HepG2 (cell line): ENCODE measurements at regions not wholly inside any gene's neighbourhood (a gene's known extent, or its start where the extent isn't known, plus 50 kb on each side); places are given as distances from the start of the nearest gene placed in this dataset.

Experiments used
- ATAC-seq: fragments of 200-7000 bp; cut with Tn5 transposase; 3 replicates; pipeline ENCODE4 v1.9.1; 2020; ENCODE audit warnings: mild to moderate bottlenecking, moderate library complexity
- BruUV-seq: library from RNA; stranded (reverse); fragments of 400-500 nt; replicated peaks from 2 replicates; lab custom pipeline; 2021; lab: Mats Ljungman, UMichigan
- CTCF ChIA-PET: fragments of 300-600 bp; formaldehyde crosslinking; extraction: SDS; loops from one replicate; lab custom pipeline; 2021; ENCODE audit warnings: low total read pairs, inconsistent platforms, low intra/inter-chr PET ratio; lab: Yijun Ruan, JAX
- POLR2A ChIA-PET: fragments of 350-600 bp; sonication (Branson Sonifier 250); formaldehyde crosslinking; loops from one replicate; lab custom pipeline; 2020; ENCODE audit warnings: antibody characterized with exemption, inconsistent platforms; lab: Yijun Ruan, JAX
- DNase-seq: peaks from one replicate; pipeline ENCODE4 v3.0.0-alpha.2; 2015; ENCODE audit warnings: low spot score
- FAIRE-seq: peaks from 3 replicates; lab custom pipeline; 2011; peaks lifted over from hg19 to GRCh38; lab: Jason Lieb, UNC
- H2AFZ ChIP-seq: one replicate; pipeline ENCODE4 v1.6.1; 2011; ENCODE audit warnings: low read length, inconsistent platforms
- H3K27ac ChIP-seq: fragments of 300-600 bp; 3 replicates; pipeline ENCODE4 v1.8.0; 2011; ENCODE audit warnings: mixed run types, mild to moderate bottlenecking, mixed read lengths, low read length, inconsistent platforms; ENCODE audit not compliant: insufficient read depth; ENCODE audit errors: extremely low read length
- H3K27me3 ChIP-seq, 2 experiments: fragments of 200-600 bp in 1 of 2; 2 replicates in 1 of 2; 3 replicates in 1 of 2; pipeline versions ENCODE4 v1.6.0 to v1.8.0; 2011; ENCODE audit warnings: low read length in 2 of 2, mild to moderate bottlenecking in 2 of 2, moderate library complexity in 2 of 2, inconsistent platforms in 1 of 2; ENCODE audit not compliant: insufficient read depth in 2 of 2, control insufficient read depth in 1 of 2
- H3K36me3 ChIP-seq, 2 experiments: fragments of 200-600 bp in 1 of 2; replicated peaks in 1 of 2; 2 replicates in 1 of 2; 3 replicates in 1 of 2; pipeline versions ENCODE4 v1.5.1 to v1.8.0; 2011; ENCODE audit warnings: low read length in 2 of 2, inconsistent platforms in 1 of 2; ENCODE audit not compliant: insufficient read depth in 2 of 2, control insufficient read depth in 1 of 2
- H3K4me1 ChIP-seq: 2 replicates; pipeline ENCODE4 v1.5.1; 2012; ENCODE audit warnings: low read length, inconsistent platforms; ENCODE audit not compliant: insufficient read depth
- H3K4me2 ChIP-seq: 2 replicates; pipeline ENCODE4 v1.6.0; 2011; ENCODE audit warnings: low read depth, low read length, inconsistent platforms
- H3K4me3 ChIP-seq, 3 experiments: fragments of 200-600 bp in 1 of 3; sonication (generic), shearing (Covaris generic) in 1 of 3; replicated peaks in 1 of 3; 2 replicates each; pipeline ENCODE4 v1.5.1; 2011 to 2016; ENCODE audit warnings: low read length in 3 of 3, inconsistent platforms in 2 of 3, low read depth in 2 of 3, mild to moderate bottlenecking in 2 of 3, control low read depth in 1 of 3, mixed read lengths in 1 of 3; ENCODE audit not compliant: insufficient read depth in 1 of 3
- H3K79me2 ChIP-seq: one replicate; pipeline ENCODE4 v1.6.1; 2011; ENCODE audit warnings: low read length, inconsistent platforms; ENCODE audit not compliant: insufficient read depth
- H3K9ac ChIP-seq: 2 replicates; pipeline ENCODE4 v1.6.0; 2011; ENCODE audit warnings: mild to moderate bottlenecking, low read depth, low read length, inconsistent platforms; ENCODE audit not compliant: insufficient read depth
- H3K9me3 ChIP-seq: 2 replicates; pipeline ENCODE4 v1.5.1; 2012; ENCODE audit warnings: mild to moderate bottlenecking, low read length
- H4K20me1 ChIP-seq: 2 replicates; pipeline ENCODE4 v1.6.0; 2011; ENCODE audit warnings: inconsistent platforms, mild to moderate bottlenecking, low read length, moderate library complexity; ENCODE audit not compliant: insufficient read depth
- HHEX ChIP-seq: IDR thresholded peaks from 2 replicates; pipeline ENCODE4 v1.6.1; 2016; ENCODE audit warnings: control low read depth
- HNRNPUL1 ChIP-seq: fragments of 200-400 bp; formaldehyde crosslinking; IDR thresholded peaks from 2 replicates; pipeline ENCODE4 v1.6.1; 2017; ENCODE audit warnings: low read depth, mild to moderate bottlenecking, low read length, moderate library complexity
- MNT ChIP-seq: fragments of 450-650 bp; IDR thresholded peaks from 2 replicates; pipeline ENCODE4 v1.6.1; 2016
- MTA3 ChIP-seq: sonication (generic); formaldehyde crosslinking; IDR thresholded peaks from 2 replicates; pipeline ENCODE4 v1.4.0; 2020; ENCODE audit warnings: missing genetic modification reagents
- NFE2L2 ChIP-seq: fragments of 150-350 bp; IDR thresholded peaks from 2 replicates; pipeline ENCODE4 v1.6.1; 2014; ENCODE audit warnings: low read length
- PLRG1 ChIP-seq: fragments of 450-650 bp; conservative IDR thresholded peaks from 2 replicates; pipeline ENCODE4 v1.6.1; 2016
- ZNF484 ChIP-seq: sonication (generic); formaldehyde crosslinking; IDR thresholded peaks from 2 replicates; pipeline ENCODE4 v1.5.1; 2020; ENCODE audit warnings: mild to moderate bottlenecking, low read depth, missing genetic modification reagents, borderline replicate concordance
- ZNF501 ChIP-seq: sonication (generic); formaldehyde crosslinking; IDR thresholded peaks from 2 replicates; pipeline ENCODE4 v1.5.1; 2020; ENCODE audit warnings: mild to moderate bottlenecking, moderate library complexity, missing genetic modification reagents
- ZNF512B ChIP-seq: sonication (generic); formaldehyde crosslinking; IDR thresholded peaks from 2 replicates; pipeline ENCODE4 v1.5.1; 2020; ENCODE audit warnings: missing genetic modification reagents, mild to moderate bottlenecking, borderline replicate concordance
- ZSCAN29 ChIP-seq: sonication (generic); formaldehyde crosslinking; conservative IDR thresholded peaks from 2 replicates; pipeline ENCODE4 v1.4.0; 2020; ENCODE audit warnings: mild to moderate bottlenecking, missing genetic modification reagents
- WGBS: methylation state at CpG from one replicate; pipeline ENCODE4 v1.1.6; 2017; ENCODE audit warnings: low lambda C conversion rate; 5-methylcytosine and 5-hydroxymethylcytosine counted together
- in situ Hi-C: cut with HindIII; loops from 2 replicates; pipeline ENCODE4 v1.10.0; 2017; ENCODE audit warnings: low pct_unique_long_range_greater_than_20kb; ENCODE audit not compliant: extremely low pct_ligation_motif_present
- intact Hi-C: fragments of 100-400 bp; cut with micrococcal nuclease; formaldehyde crosslinking; loops from one replicate; pipeline ENCODE4 v1.10.0; 2022; ENCODE audit not compliant: unreplicated experiment

DNA sequence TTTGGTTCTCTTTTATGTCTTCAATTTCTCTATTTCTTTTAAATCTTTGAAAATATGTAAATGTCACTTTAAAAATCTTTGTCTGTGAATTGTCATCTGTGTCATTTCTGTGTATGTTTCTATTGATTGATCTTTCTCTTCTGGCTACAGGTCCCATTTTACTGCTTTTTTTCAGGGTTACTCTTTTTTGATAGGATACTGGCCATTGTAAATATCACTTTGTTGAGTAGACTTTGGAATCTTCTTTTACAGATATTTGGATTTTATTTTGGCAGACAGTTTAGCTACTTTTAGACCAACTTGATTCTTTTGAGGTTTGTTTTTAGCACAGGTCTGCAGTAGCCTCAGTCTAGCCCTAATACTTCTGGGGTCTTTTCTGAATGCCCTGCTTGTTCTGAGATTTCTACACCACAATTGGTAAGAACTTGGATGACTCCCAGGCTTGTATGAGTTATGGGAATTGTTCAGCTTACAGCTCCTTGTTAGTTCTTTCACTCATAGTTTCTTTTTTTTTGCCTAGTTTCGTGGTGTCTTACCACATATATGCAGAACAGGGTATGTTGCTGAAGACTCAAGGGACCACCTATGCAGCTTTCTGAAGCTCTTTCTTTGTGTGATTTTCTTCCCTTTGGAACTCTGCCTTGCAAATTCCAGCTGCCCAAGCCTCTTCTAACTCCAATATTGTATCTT lies 122.2 kb downstream of the QPCT start:
- no peak overlapping the region for H3K4me2 ChIP-seq
- no peaks in the 10 kb centered on the region for H4K20me1 ChIP-seq
- 0% methylated on average over 1 of the region's 1 CpG for WGBS
- no peaks in the 10 kb centered on the region for H3K27me3 ChIP-seq
- no TSS peak for BruUV-seq
- H3K27ac ChIP-seq, result no peak overlapping the region
- ChIA-PET POLR2A (no interaction called here), CTCF (no interaction called here)
- in situ Hi-C loops, result no loop called here
- no peaks in the 10 kb centered on the region for H3K36me3 ChIP-seq
- DNase-seq (no peak), ATAC-seq (no peak), FAIRE-seq (no peak)
- no peaks in the 10 kb centered on the region for H3K79me2 ChIP-seq
- intact Hi-C loops, result no loop called here
- TF ChIP-seq HHEX (CRISPR knock-in tag), result no peak
- TF ChIP-seq ZNF484, result no peak
- TF ChIP-seq ZSCAN29 (CRISPR knock-in tag), result no peak
- no peak for TF ChIP-seq ZNF501
- no peak for TF ChIP-seq HNRNPUL1
- TF ChIP-seq PLRG1, result no peak
- TF ChIP-seq MTA3, result no peak
- TF ChIP-seq MNT, result no peak
- TF ChIP-seq ZNF512B (CRISPR knock-in tag), result no peak
- TF ChIP-seq NFE2L2, result no peak
- H3K4me1 ChIP-seq, result no peaks in the 10 kb centered on the region
- H3K9ac ChIP-seq, result no peak overlapping the region
- H3K9me3 ChIP-seq, result no peaks in the 10 kb centered on the region
- no peak overlapping the region for H2AFZ ChIP-seq
- H3K4me3 ChIP-seq, result no peak overlapping the region
